Erythroblast (primary cell): ENCODE measurements at regions not wholly inside any gene's neighbourhood (a gene's known extent, or its start where the extent isn't known, plus 50 kb on each side); places are given as distances from the start of the nearest gene placed in this dataset.

Experiments
- DNase-seq, 2 experiments: peaks; one replicate each; lab custom pipeline; 2025; lab: John Stamatoyannopoulos, UW
- GATA1 ChIP-seq: IDR thresholded peaks from 2 replicates; pipeline ENCODE4 v1.6.1; 2011; ENCODE audit warnings: low read depth, mild to moderate bottlenecking, control low read depth, low read length, moderate library complexity
- POLR2A ChIP-seq: IDR thresholded peaks from 2 replicates; pipeline ENCODE4 v1.6.1; 2011; ENCODE audit warnings: mild to moderate bottlenecking, low read length

DNA sequence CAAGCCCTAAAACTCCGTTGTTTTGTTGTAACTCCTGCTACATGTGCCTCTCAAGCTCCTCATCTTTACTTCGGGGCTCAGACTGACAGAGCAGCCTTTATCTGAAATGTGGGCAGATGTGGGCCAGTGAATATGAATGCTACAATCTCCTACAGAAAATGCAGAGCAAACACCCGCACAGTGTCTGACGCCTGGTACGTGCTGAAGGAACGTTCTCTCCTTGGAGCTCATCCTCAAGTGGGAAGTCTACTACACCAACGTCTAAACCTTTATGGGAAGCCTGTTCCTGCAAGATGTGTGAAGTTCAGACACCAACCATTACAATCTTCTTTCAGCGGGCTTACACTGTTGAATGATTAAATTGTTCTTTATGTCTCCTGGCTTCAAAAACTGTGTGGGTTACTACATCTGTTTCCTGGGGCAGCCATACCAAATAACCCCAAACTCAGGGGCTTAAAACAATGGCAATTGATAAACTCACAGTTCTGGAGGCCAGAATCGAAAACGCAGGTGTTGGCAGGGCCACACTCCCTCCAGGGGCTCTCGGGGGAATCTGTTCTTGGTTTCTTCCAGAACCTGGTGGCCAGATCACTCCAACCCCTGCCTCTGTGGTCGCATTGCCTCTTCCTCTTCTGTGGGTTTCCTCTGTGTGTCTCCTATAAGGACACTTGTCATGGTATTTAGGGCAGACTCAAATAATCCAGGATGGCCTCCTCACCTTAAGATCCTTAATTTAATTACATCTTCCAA lies 179.7 kb upstream of the PLXNC1 start:
- DNase-seq = no peak
- TF ChIP-seq POLR2A = no peak
- TF ChIP-seq GATA1 = no peak

DNA sequence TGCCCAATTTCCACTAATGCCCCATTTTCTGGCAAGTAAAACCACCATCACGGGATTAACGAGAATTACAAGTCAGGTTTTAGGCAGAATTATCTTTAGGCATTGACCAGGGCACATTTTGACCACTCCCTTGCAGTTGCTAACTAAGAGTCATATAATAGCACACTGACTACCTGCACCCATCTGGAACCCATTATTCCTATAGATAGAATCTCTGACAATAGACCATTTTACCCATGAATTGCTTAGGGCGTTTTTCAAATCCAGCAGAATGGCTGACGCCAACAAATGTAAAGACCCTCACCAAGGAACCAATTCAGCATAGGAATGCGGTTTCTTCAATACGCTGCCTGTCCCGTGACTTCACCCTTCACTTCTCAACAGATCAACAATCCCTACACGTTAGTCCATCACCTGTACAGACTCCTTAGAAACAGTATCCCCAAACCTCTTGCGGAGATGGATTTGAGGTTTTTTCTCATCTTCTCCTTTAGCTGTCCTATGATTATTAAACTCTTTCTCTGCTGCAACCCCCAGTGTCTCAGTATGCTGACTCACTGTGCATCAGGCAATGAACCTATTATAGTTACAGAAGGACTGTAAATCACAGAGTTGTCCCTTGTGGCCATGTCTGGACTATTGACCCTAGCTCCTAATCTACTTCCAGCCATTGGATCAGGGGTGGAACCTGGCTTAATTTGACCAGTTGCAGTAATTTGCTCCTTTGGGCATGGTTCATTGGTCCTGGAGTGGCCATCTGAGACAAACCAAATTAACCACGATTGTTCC lies 177.3 kb upstream of the PLXNC1 start:
- DNase-seq = no peak
- no peak for TF ChIP-seq GATA1
- no peak for TF ChIP-seq POLR2A

DNA sequence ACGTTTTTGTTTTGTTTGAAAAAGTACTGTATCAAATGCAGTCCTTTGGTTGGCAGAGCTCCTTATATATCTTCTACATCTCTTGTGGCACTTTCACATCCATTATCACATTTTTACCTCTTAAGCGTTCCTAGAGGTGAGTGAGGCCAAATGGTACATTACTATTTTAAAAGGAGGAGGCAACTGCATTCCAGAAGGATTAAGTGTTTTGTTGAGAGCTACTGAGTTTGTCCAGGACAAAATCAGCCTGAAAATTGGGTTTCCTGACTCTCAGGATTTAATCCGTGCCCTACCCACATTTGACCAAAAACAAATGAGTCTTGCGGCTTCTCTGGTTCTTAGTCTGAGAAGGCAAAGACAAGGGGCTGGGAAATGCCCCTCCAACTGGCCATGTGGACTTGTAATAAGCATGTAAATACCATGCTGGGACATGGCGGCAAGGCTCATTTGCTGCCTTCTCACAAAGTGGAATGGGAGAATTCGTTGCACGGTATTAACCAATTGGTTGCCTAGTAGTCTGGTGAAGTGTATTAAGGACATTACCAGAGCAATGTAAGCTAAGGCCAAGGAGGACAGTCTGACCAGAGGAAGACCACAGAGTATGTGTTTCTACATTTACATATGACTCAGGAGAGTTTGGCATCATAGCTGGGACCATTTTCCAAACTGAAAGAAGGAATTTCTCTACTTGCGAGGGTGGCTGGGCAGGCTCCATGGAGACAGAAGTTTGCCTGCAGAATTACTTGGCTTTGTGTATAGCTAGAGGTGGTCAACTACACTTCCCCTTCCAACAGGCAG lies 175.8 kb upstream of the PLXNC1 start:
- no peak for DNase-seq
- TF ChIP-seq POLR2A (no peak), GATA1 (no peak)

DNA sequence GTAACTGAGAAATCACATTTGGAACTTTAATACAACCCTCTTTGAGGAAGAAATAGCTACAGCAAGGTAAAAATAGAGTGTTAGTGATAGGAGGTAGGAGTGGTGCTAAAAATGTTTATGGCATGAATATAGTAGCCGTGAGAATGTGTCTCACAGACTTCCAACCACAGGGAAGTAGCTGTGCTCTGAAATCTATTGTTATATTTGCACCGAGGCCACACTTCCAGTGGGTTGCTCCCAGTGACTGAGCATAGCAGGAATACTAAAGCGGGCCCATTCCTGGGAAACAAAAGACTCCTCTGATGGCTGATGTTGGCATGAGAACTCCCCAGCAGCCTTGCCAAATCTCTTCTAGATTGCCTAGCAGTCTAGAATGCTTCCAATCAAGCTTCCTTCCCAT lies 174.1 kb upstream of the PLXNC1 start:
- TF ChIP-seq GATA1 = no peak
- TF ChIP-seq POLR2A = no peak
- no peak for DNase-seq

DNA sequence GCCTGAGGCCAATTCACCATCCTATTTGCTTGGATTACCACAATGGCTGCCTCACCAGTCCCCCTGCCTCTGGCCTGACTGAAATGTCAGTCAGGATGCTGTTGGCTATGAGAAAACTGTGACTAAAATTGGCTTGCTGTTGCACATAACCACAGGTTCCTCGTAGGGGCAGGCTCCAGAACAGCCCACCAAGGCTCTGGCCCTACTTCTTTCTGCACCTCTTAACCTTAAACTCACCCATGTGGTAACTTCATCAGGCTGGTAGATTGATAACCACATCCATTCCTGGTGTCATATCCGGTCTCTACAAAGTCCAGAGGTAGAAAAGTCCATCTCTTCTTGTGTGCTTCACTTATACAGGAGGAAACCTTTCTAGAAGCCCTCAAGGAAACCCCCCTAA lies 172.4 kb upstream of the PLXNC1 start:
- TF ChIP-seq GATA1 (no peak), POLR2A (no peak)

DNA sequence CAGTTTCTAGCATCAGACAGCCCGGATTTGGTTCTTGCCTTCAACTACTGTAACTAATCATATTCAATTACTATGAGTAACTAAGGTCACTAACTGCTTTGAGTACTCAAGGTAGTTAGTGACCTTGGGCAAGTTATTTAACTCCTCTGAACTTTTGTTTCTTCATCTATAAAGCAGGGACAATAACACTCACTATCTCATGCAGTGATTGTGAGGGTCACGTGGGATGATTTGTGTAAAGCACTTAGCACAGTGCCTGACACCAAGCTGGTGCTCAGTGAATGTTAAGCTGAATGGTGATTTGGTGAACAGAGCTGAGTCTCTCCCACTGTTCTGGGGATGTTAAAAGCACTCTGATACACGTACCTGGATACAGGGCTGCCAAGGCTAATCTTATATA lies 171.3 kb upstream of the PLXNC1 start:
- TF ChIP-seq GATA1 (no peak), POLR2A (no peak)
- no peak for DNase-seq

More for the DNA sequence above, 172.4 kb upstream of the PLXNC1 start:
- no peak for DNase-seq

DNA sequence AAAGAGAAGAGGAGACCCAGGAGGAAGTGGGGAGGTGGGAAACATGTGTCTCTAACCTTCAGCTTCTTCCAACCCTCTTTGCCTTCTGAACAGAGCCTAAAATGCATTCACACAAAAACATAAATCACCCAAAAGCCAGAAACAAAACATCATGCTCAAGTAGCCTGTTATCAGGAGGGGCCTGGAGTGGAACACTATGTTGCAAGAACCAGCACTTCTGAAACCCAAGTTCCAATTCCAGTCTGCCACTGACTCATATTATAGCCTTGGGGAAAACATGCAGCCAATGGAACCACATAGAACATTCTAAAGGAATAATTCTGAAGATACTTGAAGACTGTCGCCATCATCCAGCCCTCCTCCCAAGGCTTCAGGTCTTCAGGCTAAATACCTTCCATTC lies 169.8 kb upstream of the PLXNC1 start:
- TF ChIP-seq GATA1 = no peak
- TF ChIP-seq POLR2A = no peak
- no peak for DNase-seq

DNA sequence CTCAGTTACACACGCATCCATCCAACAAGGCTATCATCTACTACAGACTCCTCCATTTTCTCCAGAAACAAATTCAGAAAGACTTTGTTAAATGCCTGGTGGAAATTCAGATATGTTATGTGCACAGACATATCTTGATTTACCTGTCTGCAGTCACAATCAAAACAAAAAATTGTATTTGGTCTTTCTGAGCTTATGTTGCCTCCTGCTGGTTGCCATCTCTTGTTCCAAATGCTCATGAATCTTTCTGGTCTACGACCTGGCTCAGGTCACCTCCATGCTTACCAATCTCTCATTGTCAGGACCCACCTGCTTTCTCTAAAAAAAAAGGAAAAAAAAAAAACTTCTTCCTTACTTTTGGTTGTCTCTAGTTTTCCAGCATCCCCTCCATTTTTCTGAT lies 169.2 kb upstream of the PLXNC1 start:
- peak; percentile 45 to 66 for DNase-seq
- no peak for TF ChIP-seq POLR2A
- no peak for TF ChIP-seq GATA1

DNA sequence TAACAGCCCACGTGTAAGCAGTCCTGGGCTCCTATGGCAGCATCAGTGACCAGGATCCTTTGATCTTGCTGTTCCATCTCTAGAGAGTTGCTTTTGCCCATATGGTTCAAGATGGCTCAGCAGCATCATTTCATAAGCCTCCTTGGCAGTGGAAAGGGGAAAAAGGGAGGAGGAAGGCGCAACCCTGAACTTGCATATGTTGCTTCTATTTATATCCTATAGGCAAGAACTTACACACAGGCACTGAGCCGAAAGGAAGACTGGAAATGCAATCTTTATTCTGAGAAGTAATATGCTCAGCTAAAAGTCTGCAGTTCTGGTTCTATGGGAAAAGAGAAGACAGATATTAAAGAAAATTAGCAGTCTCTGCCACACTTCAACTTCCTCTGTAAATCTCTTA lies 167.7 kb upstream of the PLXNC1 start:
- TF ChIP-seq POLR2A = no peak
- no peak for TF ChIP-seq GATA1
- no peak for DNase-seq

DNA sequence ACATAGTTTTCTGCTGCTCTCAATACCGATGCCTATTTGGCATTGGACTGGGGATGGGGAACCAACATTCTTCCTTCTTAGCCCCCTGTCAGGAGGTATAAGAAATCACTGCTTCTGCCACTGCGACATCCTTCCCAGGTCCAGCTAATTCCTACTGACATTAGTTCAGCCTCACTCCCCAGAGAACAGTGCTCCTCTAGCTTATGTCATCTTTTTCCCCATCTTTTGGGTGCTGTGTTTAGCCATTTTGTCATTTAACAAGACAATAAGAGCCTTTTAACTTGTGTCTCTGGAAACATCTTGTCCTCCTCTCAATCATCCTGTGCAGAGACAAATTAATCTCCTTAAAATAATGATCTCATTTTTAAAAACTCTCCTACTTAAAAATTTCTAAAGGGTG lies 167.0 kb upstream of the PLXNC1 start:
- TF ChIP-seq GATA1 (no peak), POLR2A (no peak)
- no peak for DNase-seq

DNA sequence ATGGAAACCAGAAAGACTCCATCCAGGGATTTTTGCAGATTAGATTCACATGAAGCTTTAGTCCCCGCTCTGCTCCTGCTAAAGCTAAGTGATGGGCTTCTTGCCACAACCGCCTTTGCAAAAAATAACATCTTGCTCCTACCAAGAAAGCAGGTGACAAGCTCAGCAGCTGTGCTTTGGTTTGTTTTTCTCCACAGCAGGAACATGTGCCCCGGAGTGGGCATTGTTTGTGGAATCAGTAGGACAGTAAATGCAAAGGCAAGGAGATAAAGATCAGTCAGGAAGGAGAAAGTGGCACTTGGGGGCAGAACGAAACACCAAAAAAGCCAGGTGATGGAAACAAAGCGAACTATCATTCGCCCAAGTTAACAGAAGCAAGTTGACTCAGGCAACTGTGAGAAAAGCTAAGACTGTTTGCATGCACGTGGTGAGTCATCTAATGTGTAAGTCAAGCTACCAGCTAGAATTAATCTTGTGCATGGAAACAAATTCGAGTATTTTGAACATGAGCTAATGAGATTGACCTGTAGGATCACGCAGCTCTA lies 165.5 kb upstream of the PLXNC1 start:
- no peak for TF ChIP-seq GATA1
- no peak for TF ChIP-seq POLR2A
- DNase-seq = no peak

DNA sequence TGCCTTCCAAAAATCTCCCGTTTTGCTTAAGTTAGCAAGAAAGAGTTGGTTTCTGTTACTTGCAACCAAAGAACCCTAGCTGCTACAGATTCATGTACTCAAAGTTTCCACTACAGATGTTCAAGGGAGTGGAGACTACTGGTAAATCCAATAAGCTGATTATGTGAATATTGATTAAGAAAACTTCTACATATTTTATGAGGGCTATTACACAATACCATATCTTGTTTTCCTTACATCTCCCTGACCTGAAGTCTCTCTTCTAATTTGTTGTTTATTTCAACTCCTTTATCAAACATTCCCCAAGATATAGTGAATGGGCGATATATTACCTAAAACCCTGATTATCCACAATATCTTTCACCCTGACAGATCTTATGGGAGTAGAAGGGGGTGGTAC lies 164.4 kb upstream of the PLXNC1 start:
- TF ChIP-seq GATA1 (no peak), POLR2A (no peak)
- no peak for DNase-seq

DNA sequence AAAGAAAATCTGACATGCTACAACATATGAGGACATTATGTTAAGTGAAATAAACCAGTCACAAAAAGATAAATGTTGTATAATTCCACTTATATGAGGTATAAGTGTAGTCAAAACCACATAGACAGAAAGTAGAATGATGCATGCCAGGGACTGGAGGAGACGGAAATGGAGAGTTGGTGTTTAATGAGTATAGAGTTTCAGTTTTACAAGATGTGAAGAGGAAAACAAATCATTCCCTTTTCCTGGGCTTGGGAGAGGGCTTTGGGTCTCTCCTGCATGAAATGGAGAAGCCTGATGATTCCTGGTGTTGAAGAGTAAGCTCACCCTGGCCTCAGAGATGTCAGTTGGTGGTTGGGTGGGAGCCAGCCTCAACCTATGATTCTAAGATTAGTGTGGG lies 158.4 kb upstream of the PLXNC1 start:
- no peak for TF ChIP-seq GATA1
- TF ChIP-seq POLR2A = no peak
- DNase-seq = no peak
